ENCODE measurements at regions not wholly inside any gene's neighbourhood (a gene's known extent, or its start where the extent isn't known, plus 50 kb on each side); places are given as distances from the start of the nearest gene placed in this dataset.

GRCh38 chr12:46908236-46908935 is 82.6 kb upstream of the SLC38A4 start:
- Mint-ChIP-seq H3K36me3 (ENCODE audit: low read depth) (no peaks in the 10 kb centered on the region), H3K9me3 (peaks cover 31% of the 10 kb centered on the region), H3K4me1 (peaks cover 11% of the 10 kb centered on the region), H3K4me3 (no peak overlapping the region), H3K27me3 (ENCODE audit: low read depth) (no peaks in the 10 kb centered on the region), H3K27ac (no peak overlapping the region)
- TF ChIP-seq, protein P1, sequence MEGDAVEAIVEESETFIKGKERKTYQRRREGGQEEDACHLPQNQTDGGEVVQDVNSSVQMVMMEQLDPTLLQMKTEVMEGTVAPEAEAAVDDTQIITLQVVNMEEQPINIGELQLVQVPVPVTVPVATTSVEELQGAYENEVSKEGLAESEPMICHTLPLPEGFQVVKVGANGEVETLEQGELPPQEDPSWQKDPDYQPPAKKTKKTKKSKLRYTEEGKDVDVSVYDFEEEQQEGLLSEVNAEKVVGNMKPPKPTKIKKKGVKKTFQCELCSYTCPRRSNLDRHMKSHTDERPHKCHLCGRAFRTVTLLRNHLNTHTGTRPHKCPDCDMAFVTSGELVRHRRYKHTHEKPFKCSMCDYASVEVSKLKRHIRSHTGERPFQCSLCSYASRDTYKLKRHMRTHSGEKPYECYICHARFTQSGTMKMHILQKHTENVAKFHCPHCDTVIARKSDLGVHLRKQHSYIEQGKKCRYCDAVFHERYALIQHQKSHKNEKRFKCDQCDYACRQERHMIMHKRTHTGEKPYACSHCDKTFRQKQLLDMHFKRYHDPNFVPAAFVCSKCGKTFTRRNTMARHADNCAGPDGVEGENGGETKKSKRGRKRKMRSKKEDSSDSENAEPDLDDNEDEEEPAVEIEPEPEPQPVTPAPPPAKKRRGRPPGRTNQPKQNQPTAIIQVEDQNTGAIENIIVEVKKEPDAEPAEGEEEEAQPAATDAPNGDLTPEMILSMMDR (IDR thresholded peaks at IDR 0.05; ENCODE audit: unreplicated experiment in 3 of 3) = no peak

- Mint-ChIP-seq H3K27ac (no peak overlapping the region), H3K4me3 (no peak overlapping the region)
- TF ChIP-seq, protein P1 (IDR thresholded peaks at IDR 0.05; ENCODE audit: unreplicated experiment in 3 of 3) = no peak
Observed at GRCh38 chr12:46908936-46909635, 83.3 kb upstream of the SLC38A4 start.

DNA sequence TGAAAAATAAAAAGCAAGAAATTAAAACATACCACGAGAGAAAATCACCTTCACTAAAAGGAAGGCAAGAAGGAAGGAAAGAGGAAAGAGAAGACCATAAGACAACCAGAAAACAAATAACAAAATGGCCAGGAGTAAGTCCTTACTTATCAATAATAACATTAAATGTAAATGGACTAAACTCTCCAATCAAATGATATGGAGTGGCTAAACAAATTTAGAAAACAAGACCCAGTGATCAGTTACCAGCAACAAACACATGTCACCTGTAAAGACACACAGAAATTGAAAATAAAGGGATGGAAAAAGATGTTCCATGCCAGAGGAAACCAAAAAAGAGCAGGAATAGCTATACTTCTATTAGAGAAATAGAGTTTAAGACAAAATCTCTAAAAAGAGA is 85.0 kb upstream of the SLC38A4 start:
- Mint-ChIP-seq H3K27me3 (ENCODE audit: low read depth) (no peaks in the 10 kb centered on the region), H3K36me3 (ENCODE audit: low read depth) (no peaks in the 10 kb centered on the region), H3K27ac (no peak overlapping the region), H3K9me3 (peaks cover 31% of the 10 kb centered on the region), H3K4me3 (no peak overlapping the region), H3K4me1 (peaks cover 16% of the 10 kb centered on the region)
- TF ChIP-seq, protein P1 (IDR thresholded peaks at IDR 0.05; ENCODE audit: unreplicated experiment in 3 of 3) = no peak

More at GRCh38 chr12:46908936-46909635, 83.3 kb upstream of the SLC38A4 start:
- peaks cover 11% of the 10 kb centered on the region for H3K4me1 Mint-ChIP-seq
- no peaks in the 10 kb centered on the region for H3K27me3 Mint-ChIP-seq (ENCODE audit: low read depth)
- H3K36me3 Mint-ChIP-seq (ENCODE audit: low read depth) = no peaks in the 10 kb centered on the region
- H3K9me3 Mint-ChIP-seq = peaks cover 31% of the 10 kb centered on the region

GRCh38 chr12:46914336-46914735 is 88.5 kb upstream of the SLC38A4 start:
- TF ChIP-seq, protein P1 (IDR thresholded peaks at IDR 0.05; ENCODE audit: unreplicated experiment in 3 of 3) = no peak
- Mint-ChIP-seq H3K27me3 (ENCODE audit: low read depth) (no peaks in the 10 kb centered on the region), H3K4me1 (peaks cover 16% of the 10 kb centered on the region), H3K27ac (no peak overlapping the region), H3K36me3 (ENCODE audit: low read depth) (no peaks in the 10 kb centered on the region), H3K9me3 (peaks cover 33% of the 10 kb centered on the region), H3K4me3 (no peak overlapping the region)

- H3K4me3 Mint-ChIP-seq = no peak overlapping the region
- peaks cover 26% of the 10 kb centered on the region for H3K9me3 Mint-ChIP-seq
- TF ChIP-seq, protein P1 (IDR thresholded peaks at IDR 0.05; ENCODE audit: unreplicated experiment in 3 of 3) = no peak
- peak overlapping the region in 1 of 3 experiments; percentile 2 for H3K27ac Mint-ChIP-seq
- H3K27me3 Mint-ChIP-seq (ENCODE audit: low read depth) = no peaks in the 10 kb centered on the region
- no peaks in the 10 kb centered on the region for H3K36me3 Mint-ChIP-seq (ENCODE audit: low read depth)
- H3K4me1 Mint-ChIP-seq = peaks cover 16% of the 10 kb centered on the region
Observed at GRCh38 chr12:46915082-46915481, 89.3 kb upstream of the SLC38A4 start.
